HCT116 (cell line): ENCODE measurements at regions not wholly inside any gene's neighbourhood (a gene's known extent, or its start where the extent isn't known, plus 50 kb on each side); places are given as distances from the start of the nearest gene placed in this dataset.

Experiments
- ATAC-seq: fragments of 200-7000 bp; cut with Tn5 transposase; 2 replicates; pipeline ENCODE4 v1.9.1; 2020; ENCODE audit warnings: mild to moderate bottlenecking, moderate library complexity
- BruUV-seq: library from RNA; stranded (reverse); fragments of 400-500 nt; replicated peaks from 2 replicates; lab custom pipeline; 2021; lab: Mats Ljungman, UMichigan
- CTCF ChIA-PET: fragments of 300-600 bp; sonication (Branson Sonifier 250); formaldehyde crosslinking; loops from one replicate; lab custom pipeline; 2021; ENCODE audit warnings: antibody characterized with exemption; lab: Charles Lee
- POLR2A ChIA-PET: fragments of 300-600, 350-600 bp; sonication (Branson Sonifier 250); formaldehyde crosslinking; loops from one replicate; lab custom pipeline; 2021; ENCODE audit warnings: antibody characterized with exemption; lab: Charles Lee
- RAD21 ChIA-PET, 2 experiments: fragments of 300-600 bp; sonication (Branson Sonifier 250); formaldehyde crosslinking; loops; one replicate each; lab custom pipeline; 2023; ENCODE audit warnings: low total read pairs in 2 of 2; ENCODE audit not compliant: uncharacterized antibody in 2 of 2, unreplicated experiment in 2 of 2, low non-redundant PET in 1 of 2; lab: Charles Lee
- DNase-seq: peaks from one replicate; pipeline ENCODE4 v3.0.0-alpha.2; 2010; ENCODE audit warnings: low read depth, low spot score
- H2AFZ ChIP-seq: fragments of 200-600 bp; shearing (Covaris generic), sonication (generic); 2 replicates; pipeline ENCODE4 v1.6.1; 2017; ENCODE audit warnings: low read depth, mixed run types, mixed read lengths, antibody characterized with exemption, low read length; ENCODE audit not compliant: poor library complexity, severe bottlenecking
- H3K27ac ChIP-seq: 2 replicates; pipeline ENCODE4 v1.5.1; 2012; ENCODE audit warnings: low read depth, low read length
- H3K27me3 ChIP-seq: fragments of 200-600 bp; sonication (generic); 2 replicates; pipeline ENCODE4 v1.6.1; 2016; ENCODE audit warnings: mixed run types, low read length, mixed read lengths; ENCODE audit not compliant: insufficient read depth
- H3K36me3 ChIP-seq, 2 experiments: fragments of 200-500 bp in 1 of 2; fragments of 200-600 bp in 1 of 2; sonication (Bioruptor generic) in 1 of 2; sonication (generic) in 1 of 2; 2 replicates each; pipeline versions ENCODE4 v1.5.1 to v1.6.1; 2014 to 2016; ENCODE audit warnings: low read length in 2 of 2, inconsistent platforms in 1 of 2, mixed read lengths in 1 of 2, mixed run types in 1 of 2; ENCODE audit not compliant: insufficient read depth in 2 of 2, control insufficient read depth in 1 of 2
- H3K4me1 ChIP-seq, 2 experiments: fragments of 200-600 bp in 1 of 2; sonication (generic) in 1 of 2; 2 replicates each; pipeline versions ENCODE4 v1.5.1 to v1.6.1; 2012 to 2017; ENCODE audit warnings: low read length in 2 of 2, inconsistent platforms in 1 of 2, mild to moderate bottlenecking in 1 of 2, mixed read lengths in 1 of 2, mixed run types in 1 of 2, moderate library complexity in 1 of 2; ENCODE audit not compliant: insufficient read depth in 2 of 2, control insufficient read depth in 1 of 2
- H3K4me2 ChIP-seq: fragments of 200-600 bp; sonication (generic); 2 replicates; pipeline ENCODE4 v1.6.1; 2017; ENCODE audit warnings: mixed run types, low read length, mixed read lengths
- H3K4me3 ChIP-seq, 2 experiments: fragments of 200-600 bp in 1 of 2; sonication (generic) in 1 of 2; replicated peaks in 1 of 2; 2 replicates each; pipeline ENCODE4 v1.5.1; 2011 to 2016; ENCODE audit warnings: low read length in 2 of 2, control low read depth in 1 of 2, low read depth in 1 of 2, mild to moderate bottlenecking in 1 of 2, mixed read lengths in 1 of 2, mixed run types in 1 of 2
- H3K79me2 ChIP-seq: fragments of 200-600 bp; sonication (generic); 2 replicates; pipeline ENCODE4 v1.6.1; 2017; ENCODE audit warnings: mild to moderate bottlenecking, mixed run types, low read length, moderate library complexity, mixed read lengths; ENCODE audit not compliant: insufficient read depth
- H3K9ac ChIP-seq: fragments of 200-600 bp; sonication (generic); 2 replicates; pipeline ENCODE4 v1.6.1; 2016; ENCODE audit warnings: low read length, mixed read lengths
- H3K9me2 ChIP-seq: fragments of 200-600 bp; sonication (generic), shearing (Covaris generic); 2 replicates; pipeline ENCODE4 v1.6.1; 2017; ENCODE audit warnings: mixed run types, mild to moderate bottlenecking, moderate library complexity; ENCODE audit not compliant: insufficient read depth
- H3K9me3 ChIP-seq, 2 experiments: fragments of 200-500 bp in 1 of 2; fragments of 200-600 bp in 1 of 2; sonication (Bioruptor generic) in 1 of 2; sonication (generic) in 1 of 2; 2 replicates each; pipeline ENCODE4 v1.6.1; 2014 to 2017; ENCODE audit warnings: low read length in 2 of 2, mixed read lengths in 2 of 2, inconsistent platforms in 1 of 2, low read depth in 1 of 2, mild to moderate bottlenecking in 1 of 2, mixed run types in 1 of 2, moderate library complexity in 1 of 2; ENCODE audit not compliant: control insufficient read depth in 1 of 2, insufficient read depth in 1 of 2
- H4K20me1 ChIP-seq: fragments of 200-600 bp; sonication (generic), shearing (Covaris generic); 2 replicates; pipeline ENCODE4 v1.6.1; 2017; ENCODE audit warnings: mixed run types, mild to moderate bottlenecking, moderate library complexity; ENCODE audit not compliant: insufficient read depth
- ATF3 ChIP-seq: IDR thresholded peaks from 2 replicates; pipeline ENCODE4 v1.6.1; 2012
- CEBPB ChIP-seq: IDR thresholded peaks from 2 replicates; pipeline ENCODE4 v1.6.1; 2012; ENCODE audit warnings: low read depth
- EZH2phosphoT487 ChIP-seq: fragments of 200-600 bp; IDR thresholded peaks from 2 replicates; pipeline ENCODE4 v1.6.1; 2018; ENCODE audit warnings: antibody characterized with exemption, borderline replicate concordance
- JUND ChIP-seq: IDR thresholded peaks from 2 replicates; pipeline ENCODE4 v1.6.1; 2012
- RAD21 ChIP-seq: IDR thresholded peaks from 2 replicates; pipeline ENCODE4 v1.6.1; 2012; ENCODE audit warnings: low read depth, mild to moderate bottlenecking
- TCF7L2 ChIP-seq: IDR thresholded peaks from 2 replicates; pipeline ENCODE4 v1.7.0; 2011; ENCODE audit warnings: borderline replicate concordance, inconsistent platforms; ENCODE audit not compliant: insufficient read depth, insufficient read length; ENCODE audit errors: extremely low read depth
- YY1 ChIP-seq: IDR thresholded peaks from 2 replicates; pipeline ENCODE4 v1.6.1; 2011; ENCODE audit warnings: low read length, low read depth, moderate library complexity, mild to moderate bottlenecking; ENCODE audit not compliant: insufficient replicate concordance; ENCODE audit errors: extremely low read depth
- intact Hi-C: fragments of 100-400 bp; cut with micrococcal nuclease; formaldehyde crosslinking; loops from 2 replicates; pipeline ENCODE4 v1.10.0; 2022
- TF ChIP-seq, protein P1 (sequence below): IDR thresholded peaks from 2 replicates; pipeline ENCODE4 v1.6.1; 2012; ENCODE audit warnings: low read depth
- TF ChIP-seq, protein P2 (sequence below), 3 experiments: fragments of 200-600 bp in 1 of 3; sonication (generic) in 1 of 3; IDR thresholded peaks in 2 of 3; conservative IDR thresholded peaks in 1 of 3; 2 replicates each; pipeline ENCODE4 v1.5.1; 2012 to 2017; ENCODE audit warnings: low read depth in 2 of 3, low read length in 2 of 3, antibody characterized with exemption in 1 of 3, borderline replicate concordance in 1 of 3, control low read depth in 1 of 3, mild to moderate bottlenecking in 1 of 3, mixed read lengths in 1 of 3, mixed run types in 1 of 3, moderate library complexity in 1 of 3; ENCODE audit not compliant: insufficient read depth in 1 of 3

GRCh38 chr2:125561302-125561701, 1094.7 kb upstream of the GYPC start:
- CTCF ChIA-PET, result no interaction called here
- POLR2A ChIA-PET, result no interaction called here
- RAD21 ChIA-PET, result no interaction called here

GRCh38 chr2:125562924-125563323, 1093.0 kb upstream of the GYPC start:
- peaks cover 6 to 11% of the 10 kb centered on the region in 2 experiments; a peak in 2 of 4 replicates for H3K9me3 ChIP-seq
- H3K9ac ChIP-seq, result no peak overlapping the region
- no peaks in the 10 kb centered on the region for H3K79me2 ChIP-seq
- no peaks in the 10 kb centered on the region for H3K36me3 ChIP-seq
- no TSS peak for BruUV-seq
- ChIA-PET CTCF (no interaction called here), POLR2A (no interaction called here), RAD21 (no interaction called here)
- H3K9me2 ChIP-seq, result no peaks in the 10 kb centered on the region
- DNase-seq (no peak), ATAC-seq (no peak)
- no peak overlapping the region for H3K4me2 ChIP-seq
- no peak overlapping the region for H3K27ac ChIP-seq
- H3K27me3 ChIP-seq, result no peaks in the 10 kb centered on the region
- H4K20me1 ChIP-seq, result no peaks in the 10 kb centered on the region
- H3K4me1 ChIP-seq, result no peaks in the 10 kb centered on the region
- H2AFZ ChIP-seq, result no peak overlapping the region
- intact Hi-C loops, result no loop called here
- no peak overlapping the region for H3K4me3 ChIP-seq
- TF ChIP-seq JUND (no peak), YY1 (no peak), EZH2phosphoT487 (no peak), ATF3 (no peak), RAD21 (no peak)
- TF ChIP-seq, protein P1, sequence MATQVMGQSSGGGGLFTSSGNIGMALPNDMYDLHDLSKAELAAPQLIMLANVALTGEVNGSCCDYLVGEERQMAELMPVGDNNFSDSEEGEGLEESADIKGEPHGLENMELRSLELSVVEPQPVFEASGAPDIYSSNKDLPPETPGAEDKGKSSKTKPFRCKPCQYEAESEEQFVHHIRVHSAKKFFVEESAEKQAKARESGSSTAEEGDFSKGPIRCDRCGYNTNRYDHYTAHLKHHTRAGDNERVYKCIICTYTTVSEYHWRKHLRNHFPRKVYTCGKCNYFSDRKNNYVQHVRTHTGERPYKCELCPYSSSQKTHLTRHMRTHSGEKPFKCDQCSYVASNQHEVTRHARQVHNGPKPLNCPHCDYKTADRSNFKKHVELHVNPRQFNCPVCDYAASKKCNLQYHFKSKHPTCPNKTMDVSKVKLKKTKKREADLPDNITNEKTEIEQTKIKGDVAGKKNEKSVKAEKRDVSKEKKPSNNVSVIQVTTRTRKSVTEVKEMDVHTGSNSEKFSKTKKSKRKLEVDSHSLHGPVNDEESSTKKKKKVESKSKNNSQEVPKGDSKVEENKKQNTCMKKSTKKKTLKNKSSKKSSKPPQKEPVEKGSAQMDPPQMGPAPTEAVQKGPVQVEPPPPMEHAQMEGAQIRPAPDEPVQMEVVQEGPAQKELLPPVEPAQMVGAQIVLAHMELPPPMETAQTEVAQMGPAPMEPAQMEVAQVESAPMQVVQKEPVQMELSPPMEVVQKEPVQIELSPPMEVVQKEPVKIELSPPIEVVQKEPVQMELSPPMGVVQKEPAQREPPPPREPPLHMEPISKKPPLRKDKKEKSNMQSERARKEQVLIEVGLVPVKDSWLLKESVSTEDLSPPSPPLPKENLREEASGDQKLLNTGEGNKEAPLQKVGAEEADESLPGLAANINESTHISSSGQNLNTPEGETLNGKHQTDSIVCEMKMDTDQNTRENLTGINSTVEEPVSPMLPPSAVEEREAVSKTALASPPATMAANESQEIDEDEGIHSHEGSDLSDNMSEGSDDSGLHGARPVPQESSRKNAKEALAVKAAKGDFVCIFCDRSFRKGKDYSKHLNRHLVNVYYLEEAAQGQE, result no peak

More at GRCh38 chr2:125561302-125561701, 1094.7 kb upstream of the GYPC start:
- no peaks in the 10 kb centered on the region for H3K27me3 ChIP-seq
- intact Hi-C loops, result no loop called here
- H3K9me2 ChIP-seq, result no peaks in the 10 kb centered on the region
- no TSS peak for BruUV-seq
- H2AFZ ChIP-seq, result no peak overlapping the region
- TF ChIP-seq JUND (no peak), CEBPB (no peak), ATF3 (no peak), TCF7L2 (no peak)
- TF ChIP-seq, protein P2, sequence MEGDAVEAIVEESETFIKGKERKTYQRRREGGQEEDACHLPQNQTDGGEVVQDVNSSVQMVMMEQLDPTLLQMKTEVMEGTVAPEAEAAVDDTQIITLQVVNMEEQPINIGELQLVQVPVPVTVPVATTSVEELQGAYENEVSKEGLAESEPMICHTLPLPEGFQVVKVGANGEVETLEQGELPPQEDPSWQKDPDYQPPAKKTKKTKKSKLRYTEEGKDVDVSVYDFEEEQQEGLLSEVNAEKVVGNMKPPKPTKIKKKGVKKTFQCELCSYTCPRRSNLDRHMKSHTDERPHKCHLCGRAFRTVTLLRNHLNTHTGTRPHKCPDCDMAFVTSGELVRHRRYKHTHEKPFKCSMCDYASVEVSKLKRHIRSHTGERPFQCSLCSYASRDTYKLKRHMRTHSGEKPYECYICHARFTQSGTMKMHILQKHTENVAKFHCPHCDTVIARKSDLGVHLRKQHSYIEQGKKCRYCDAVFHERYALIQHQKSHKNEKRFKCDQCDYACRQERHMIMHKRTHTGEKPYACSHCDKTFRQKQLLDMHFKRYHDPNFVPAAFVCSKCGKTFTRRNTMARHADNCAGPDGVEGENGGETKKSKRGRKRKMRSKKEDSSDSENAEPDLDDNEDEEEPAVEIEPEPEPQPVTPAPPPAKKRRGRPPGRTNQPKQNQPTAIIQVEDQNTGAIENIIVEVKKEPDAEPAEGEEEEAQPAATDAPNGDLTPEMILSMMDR (IDR thresholded peaks at IDR 0.05 in 2 of 3, conservative IDR thresholded peaks at IDR 0.05 in 1 of 3; ENCODE audit: borderline replicate concordance in 1 of 3, insufficient read depth in 1 of 3, low read depth in 2 of 3, low read length in 2 of 3), result no peak
- TF ChIP-seq, all 23 proteins: peak for 0
- H3K36me3 ChIP-seq, result no peaks in the 10 kb centered on the region
- H4K20me1 ChIP-seq, result no peaks in the 10 kb centered on the region
- H3K9me3 ChIP-seq, result peaks cover 5 to 11% of the 10 kb centered on the region in 2 experiments; a peak in 2 of 4 replicates
- ATAC-seq (no peak), DNase-seq (no peak)
- H3K9ac ChIP-seq, result no peak overlapping the region
- no peak overlapping the region for H3K4me2 ChIP-seq
- H3K4me1 ChIP-seq, result no peaks in the 10 kb centered on the region
- H3K79me2 ChIP-seq, result no peaks in the 10 kb centered on the region
- H3K4me3 ChIP-seq, result no peak overlapping the region
- no peak overlapping the region for H3K27ac ChIP-seq
